Liver (tissue), 3 donors: ENCODE measurements at regions not wholly inside any gene's neighbourhood (a gene's known extent, or its start where the extent isn't known, plus 50 kb on each side); places are given as distances from the start of the nearest gene placed in this dataset.

Source experiments
- EGR1 ChIP-seq, 2 donors: IDR thresholded peaks; 2 replicates each; pipeline ENCODE4 v1.6.1; 2016 to 2018; ENCODE audit warnings: antibody characterized with exemption in 2 of 2, low read depth in 2 of 2
- MAX ChIP-seq: IDR thresholded peaks from 2 replicates; pipeline ENCODE4 v1.6.1; 2016; ENCODE audit warnings: antibody characterized with exemption
- RAD21 ChIP-seq, 2 donors: IDR thresholded peaks; 2 replicates each; pipeline ENCODE4 v1.6.1; 2016; ENCODE audit warnings: antibody characterized with exemption in 2 of 2, mild to moderate bottlenecking in 2 of 2
- REST ChIP-seq: IDR thresholded peaks from 2 replicates; pipeline ENCODE4 v1.6.1; 2016; ENCODE audit warnings: antibody characterized with exemption, mild to moderate bottlenecking
- RXRA ChIP-seq, 2 donors: IDR thresholded peaks; 2 replicates each; pipeline ENCODE4 v1.6.1; 2017 to 2018; ENCODE audit warnings: antibody characterized with exemption in 2 of 2, mild to moderate bottlenecking in 1 of 2
- TAF1 ChIP-seq: conservative IDR thresholded peaks from 2 replicates; pipeline ENCODE4 v1.6.1; 2016; ENCODE audit warnings: antibody characterized with exemption, mild to moderate bottlenecking
- TF ChIP-seq, protein P1 (sequence below): fragments of 150-350 bp; IDR thresholded peaks from 2 replicates; pipeline ENCODE4 v1.5.1; 2017; ENCODE audit warnings: improper control_type of control experiment, low read depth, low read length; ENCODE audit not compliant: missing input control
- TF ChIP-seq, protein P2 (sequence below): IDR thresholded peaks from 2 replicates; pipeline ENCODE4 v1.6.1; 2016; ENCODE audit warnings: antibody characterized with exemption
- donor health status: healthy.
- donor health status: healthy.

- TF ChIP-seq REST (no peak), EGR1 (IDR thresholded peaks at IDR 0.05; ENCODE audit: low read depth in 2 of 2) (no peak), RAD21 (IDR thresholded peaks at IDR 0.05) (no peak), TAF1 (no peak), MAX (no peak), RXRA (IDR thresholded peaks at IDR 0.05) (no peak)
- TF ChIP-seq, protein P1, sequence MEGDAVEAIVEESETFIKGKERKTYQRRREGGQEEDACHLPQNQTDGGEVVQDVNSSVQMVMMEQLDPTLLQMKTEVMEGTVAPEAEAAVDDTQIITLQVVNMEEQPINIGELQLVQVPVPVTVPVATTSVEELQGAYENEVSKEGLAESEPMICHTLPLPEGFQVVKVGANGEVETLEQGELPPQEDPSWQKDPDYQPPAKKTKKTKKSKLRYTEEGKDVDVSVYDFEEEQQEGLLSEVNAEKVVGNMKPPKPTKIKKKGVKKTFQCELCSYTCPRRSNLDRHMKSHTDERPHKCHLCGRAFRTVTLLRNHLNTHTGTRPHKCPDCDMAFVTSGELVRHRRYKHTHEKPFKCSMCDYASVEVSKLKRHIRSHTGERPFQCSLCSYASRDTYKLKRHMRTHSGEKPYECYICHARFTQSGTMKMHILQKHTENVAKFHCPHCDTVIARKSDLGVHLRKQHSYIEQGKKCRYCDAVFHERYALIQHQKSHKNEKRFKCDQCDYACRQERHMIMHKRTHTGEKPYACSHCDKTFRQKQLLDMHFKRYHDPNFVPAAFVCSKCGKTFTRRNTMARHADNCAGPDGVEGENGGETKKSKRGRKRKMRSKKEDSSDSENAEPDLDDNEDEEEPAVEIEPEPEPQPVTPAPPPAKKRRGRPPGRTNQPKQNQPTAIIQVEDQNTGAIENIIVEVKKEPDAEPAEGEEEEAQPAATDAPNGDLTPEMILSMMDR: no peak
- TF ChIP-seq, protein P2, sequence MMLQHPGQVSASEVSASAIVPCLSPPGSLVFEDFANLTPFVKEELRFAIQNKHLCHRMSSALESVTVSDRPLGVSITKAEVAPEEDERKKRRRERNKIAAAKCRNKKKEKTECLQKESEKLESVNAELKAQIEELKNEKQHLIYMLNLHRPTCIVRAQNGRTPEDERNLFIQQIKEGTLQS: no peak
Observed at GRCh38 chr9:28820741-28821140, 1247.5 kb upstream of the C9orf72 start.
